ENCODE measurements at regions not wholly inside any gene's neighbourhood (a gene's known extent, or its start where the extent isn't known, plus 50 kb on each side); places are given as distances from the start of the nearest gene placed in this dataset.

DNA sequence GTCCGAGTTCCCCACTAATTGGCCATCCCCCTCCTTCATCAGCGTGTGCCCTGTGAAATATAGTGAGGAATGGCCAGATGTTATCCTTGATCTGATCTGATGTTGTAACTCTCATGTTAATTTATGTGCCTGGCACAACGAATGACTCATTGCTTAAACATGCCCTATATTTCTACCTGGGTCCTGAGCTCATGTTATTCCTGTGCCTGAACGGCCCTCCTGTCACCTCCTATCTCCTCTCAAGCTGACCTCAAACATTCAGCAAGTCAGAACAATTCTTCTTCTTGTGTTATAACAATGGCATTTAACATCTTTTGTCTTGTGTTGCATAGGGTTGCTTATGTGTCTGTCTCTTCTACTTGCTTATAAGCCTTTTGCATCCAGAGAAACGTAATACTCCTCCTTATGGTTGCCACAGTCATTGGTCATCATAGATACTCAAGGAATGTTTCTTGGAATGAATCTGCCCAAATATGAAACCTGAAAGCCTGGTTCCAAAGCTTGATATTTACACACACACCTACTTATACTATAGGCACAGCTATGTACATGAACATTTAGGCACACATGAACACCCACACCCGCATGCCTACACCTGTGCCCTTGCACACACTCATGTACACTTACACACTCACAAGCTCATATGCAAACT is 80.2 kb upstream of the PHLPP1 start:
- peak; percentile 42 for DNase-seq
- Mint-ChIP-seq H3K27ac (ENCODE audit: unreplicated experiment) (peak overlapping the region; percentile 72), H3K9me3 (ENCODE audit: low read depth, unreplicated experiment) (no peaks in the 10 kb centered on the region), H3K4me3 (ENCODE audit: low read depth, unreplicated experiment) (no peak overlapping the region), H3K27me3 (ENCODE audit: unreplicated experiment) (no peaks in the 10 kb centered on the region), H3K4me1 (ENCODE audit: low read depth, unreplicated experiment) (peaks cover 20% of the 10 kb centered on the region), H3K36me3 (ENCODE audit: insufficient read depth, unreplicated experiment) (peaks cover 5% of the 10 kb centered on the region)
- intact Hi-C loops (cut with micrococcal nuclease; ENCODE audit: unreplicated experiment): loop anchor here (5.0 to 10.0 kb wide), 2 partner anchors 347 to 440 kb away; no protein-coding TSS in a partner anchor
- CTCF ChIA-PET: interaction anchor here (0.6 to 1.5 kb wide), 4 partner anchors 29 to 99 kb away, joined by 3 to 6 read pairs (median 4); partner anchors contain the start of gene PHLPP1
- no TSS peak for BruUV-seq (replicated peaks)
- TF ChIP-seq, protein P1, sequence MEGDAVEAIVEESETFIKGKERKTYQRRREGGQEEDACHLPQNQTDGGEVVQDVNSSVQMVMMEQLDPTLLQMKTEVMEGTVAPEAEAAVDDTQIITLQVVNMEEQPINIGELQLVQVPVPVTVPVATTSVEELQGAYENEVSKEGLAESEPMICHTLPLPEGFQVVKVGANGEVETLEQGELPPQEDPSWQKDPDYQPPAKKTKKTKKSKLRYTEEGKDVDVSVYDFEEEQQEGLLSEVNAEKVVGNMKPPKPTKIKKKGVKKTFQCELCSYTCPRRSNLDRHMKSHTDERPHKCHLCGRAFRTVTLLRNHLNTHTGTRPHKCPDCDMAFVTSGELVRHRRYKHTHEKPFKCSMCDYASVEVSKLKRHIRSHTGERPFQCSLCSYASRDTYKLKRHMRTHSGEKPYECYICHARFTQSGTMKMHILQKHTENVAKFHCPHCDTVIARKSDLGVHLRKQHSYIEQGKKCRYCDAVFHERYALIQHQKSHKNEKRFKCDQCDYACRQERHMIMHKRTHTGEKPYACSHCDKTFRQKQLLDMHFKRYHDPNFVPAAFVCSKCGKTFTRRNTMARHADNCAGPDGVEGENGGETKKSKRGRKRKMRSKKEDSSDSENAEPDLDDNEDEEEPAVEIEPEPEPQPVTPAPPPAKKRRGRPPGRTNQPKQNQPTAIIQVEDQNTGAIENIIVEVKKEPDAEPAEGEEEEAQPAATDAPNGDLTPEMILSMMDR (IDR thresholded peaks at IDR 0.05; ENCODE audit: unreplicated experiment): no peak

DNA sequence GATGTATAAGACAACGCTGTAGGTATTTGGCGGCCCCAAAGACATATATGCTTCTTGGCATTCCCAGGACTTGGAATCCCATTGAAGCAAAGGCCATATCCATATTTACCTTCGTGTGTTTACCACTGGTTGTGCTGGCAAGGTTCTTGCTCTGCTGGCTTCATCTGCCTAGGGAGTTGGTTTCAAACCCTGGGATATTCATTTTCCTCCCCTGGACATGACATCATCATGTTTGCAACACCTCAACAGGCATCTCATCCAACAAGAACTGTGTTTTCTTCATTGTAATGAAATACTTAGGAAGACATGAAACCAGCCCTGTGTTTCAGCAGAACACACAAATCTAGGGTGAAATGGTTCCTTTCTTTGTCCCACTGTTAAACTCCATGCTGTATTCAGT is 77.9 kb upstream of the PHLPP1 start:
- TF ChIP-seq, protein P1 (IDR thresholded peaks at IDR 0.05; ENCODE audit: unreplicated experiment): no peak
- no TSS peak for BruUV-seq (replicated peaks)
- Mint-ChIP-seq H3K9me3 (ENCODE audit: low read depth, unreplicated experiment) (no peaks in the 10 kb centered on the region), H3K4me3 (ENCODE audit: low read depth, unreplicated experiment) (no peak overlapping the region), H3K36me3 (ENCODE audit: insufficient read depth, unreplicated experiment) (peaks cover 5% of the 10 kb centered on the region), H3K27me3 (ENCODE audit: unreplicated experiment) (no peaks in the 10 kb centered on the region), H3K4me1 (ENCODE audit: low read depth, unreplicated experiment) (peaks cover 20% of the 10 kb centered on the region), H3K27ac (ENCODE audit: unreplicated experiment) (no peak overlapping the region)
- DNase-seq: no peak
- CTCF ChIA-PET: no interaction called here
- intact Hi-C loops (cut with micrococcal nuclease; ENCODE audit: unreplicated experiment): loop anchor here (5.0 to 10.0 kb wide), 2 partner anchors 345 to 437 kb away; no protein-coding TSS in a partner anchor

DNA sequence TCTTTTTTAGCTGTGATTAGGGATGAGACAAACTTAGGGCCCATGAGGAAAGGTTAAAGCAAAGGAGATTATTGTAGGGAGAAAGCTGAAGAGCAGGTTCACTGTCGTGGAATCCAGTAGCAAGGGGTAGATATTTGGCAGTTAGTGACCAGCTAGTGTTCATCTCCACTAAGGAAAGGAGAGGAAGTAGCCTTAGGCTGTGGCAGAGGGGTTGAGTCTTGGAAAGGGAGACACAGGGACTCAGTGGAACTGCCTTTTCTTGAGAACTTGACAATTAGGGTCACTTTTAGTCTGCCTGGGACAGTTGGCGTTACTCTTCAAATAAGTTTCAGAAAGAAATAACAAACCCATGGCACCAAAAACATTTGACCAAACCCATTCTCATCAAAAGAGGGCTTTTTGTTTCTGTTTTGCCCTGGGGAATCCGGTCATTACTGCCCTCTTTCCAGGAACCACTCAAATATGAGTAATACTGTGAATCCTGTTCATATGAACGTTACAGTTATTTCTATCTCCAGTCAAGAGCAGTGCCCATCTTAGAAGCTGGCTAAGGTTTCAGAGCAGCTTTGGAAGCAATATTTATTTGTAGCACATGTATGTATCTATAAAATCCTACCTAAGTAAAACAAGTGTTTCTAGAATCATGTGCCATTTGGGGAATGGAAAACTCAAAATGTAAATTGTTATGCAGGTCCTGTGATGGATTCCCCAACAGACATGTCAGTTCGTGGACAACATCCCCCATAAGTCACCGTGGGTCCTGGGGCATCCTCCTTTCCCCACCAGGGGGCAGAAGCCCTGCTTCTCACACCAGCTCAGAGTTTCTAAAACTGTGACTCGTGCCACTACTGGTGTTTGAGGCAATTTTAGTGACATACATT is 77.3 kb upstream of the PHLPP1 start:
- no TSS peak for BruUV-seq (replicated peaks)
- H3K27me3 Mint-ChIP-seq (ENCODE audit: unreplicated experiment): no peaks in the 10 kb centered on the region
- no peaks in the 10 kb centered on the region for H3K9me3 Mint-ChIP-seq (ENCODE audit: low read depth, unreplicated experiment)
- intact Hi-C loops (cut with micrococcal nuclease; ENCODE audit: unreplicated experiment): loop anchor here (5.0 to 10.0 kb wide), 2 partner anchors 344 to 437 kb away; no protein-coding TSS in a partner anchor
- H3K36me3 Mint-ChIP-seq (ENCODE audit: insufficient read depth, unreplicated experiment): peaks cover 5% of the 10 kb centered on the region
- peaks cover 20% of the 10 kb centered on the region for H3K4me1 Mint-ChIP-seq (ENCODE audit: low read depth, unreplicated experiment)
- no peak overlapping the region for H3K27ac Mint-ChIP-seq (ENCODE audit: unreplicated experiment)
- DNase-seq: peak; percentile 70
- H3K4me3 Mint-ChIP-seq (ENCODE audit: low read depth, unreplicated experiment): no peak overlapping the region
- TF ChIP-seq, protein P1 (IDR thresholded peaks at IDR 0.05; ENCODE audit: unreplicated experiment): peak; percentile 75
- CTCF ChIA-PET: interaction anchor here (1.6 to 2.1 kb wide), 2 partner anchors 77 to 344 kb away, joined by 4 to 8 read pairs; partner anchors contain the start of gene PHLPP1

DNA sequence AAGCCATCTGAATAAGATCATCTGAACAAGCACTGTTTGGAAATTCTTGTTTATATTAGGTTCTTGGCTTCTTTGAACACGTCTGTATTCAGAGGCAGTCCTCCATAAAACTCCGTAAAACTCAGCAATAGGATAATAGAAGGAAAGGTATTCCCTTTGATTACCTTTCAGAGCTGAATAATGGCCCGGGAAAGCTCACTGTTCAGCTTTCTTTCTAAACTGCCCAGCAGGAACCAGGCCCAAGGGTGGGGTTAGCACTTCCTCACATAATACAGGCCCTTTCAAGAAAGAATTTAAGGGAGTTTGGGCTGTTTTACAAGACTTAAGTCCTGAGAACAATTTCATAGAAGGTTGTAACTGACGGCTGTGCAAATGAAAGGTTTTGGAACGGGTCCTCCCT is 72.2 kb upstream of the PHLPP1 start:
- Mint-ChIP-seq H3K27me3 (ENCODE audit: unreplicated experiment) (no peaks in the 10 kb centered on the region), H3K27ac (ENCODE audit: unreplicated experiment) (no peak overlapping the region), H3K9me3 (ENCODE audit: low read depth, unreplicated experiment) (no peaks in the 10 kb centered on the region), H3K4me3 (ENCODE audit: low read depth, unreplicated experiment) (no peak overlapping the region), H3K36me3 (ENCODE audit: insufficient read depth, unreplicated experiment) (no peaks in the 10 kb centered on the region), H3K4me1 (ENCODE audit: low read depth, unreplicated experiment) (no peaks in the 10 kb centered on the region)
- no peak for DNase-seq
- TF ChIP-seq, protein P1 (IDR thresholded peaks at IDR 0.05; ENCODE audit: unreplicated experiment): no peak
- intact Hi-C loops (cut with micrococcal nuclease; ENCODE audit: unreplicated experiment): no loop called here
- BruUV-seq (replicated peaks): no TSS peak
- CTCF ChIA-PET: no interaction called here

All from Calu3 (cell line).